Fibroblast of skin of abdomen (primary cell): ENCODE measurements at regions not wholly inside any gene's neighbourhood (a gene's known extent, or its start where the extent isn't known, plus 50 kb on each side); places are given as distances from the start of the nearest gene placed in this dataset.
"Not testable (repeated sequence)": the region's sequence is repeated elsewhere in the genome, so short reads cannot be mapped to it uniquely, and the experiment has no call there.

Source experiments
- DNase-seq: peaks from one replicate; pipeline ENCODE4 v3.0.0-alpha.2; 2013

DNA sequence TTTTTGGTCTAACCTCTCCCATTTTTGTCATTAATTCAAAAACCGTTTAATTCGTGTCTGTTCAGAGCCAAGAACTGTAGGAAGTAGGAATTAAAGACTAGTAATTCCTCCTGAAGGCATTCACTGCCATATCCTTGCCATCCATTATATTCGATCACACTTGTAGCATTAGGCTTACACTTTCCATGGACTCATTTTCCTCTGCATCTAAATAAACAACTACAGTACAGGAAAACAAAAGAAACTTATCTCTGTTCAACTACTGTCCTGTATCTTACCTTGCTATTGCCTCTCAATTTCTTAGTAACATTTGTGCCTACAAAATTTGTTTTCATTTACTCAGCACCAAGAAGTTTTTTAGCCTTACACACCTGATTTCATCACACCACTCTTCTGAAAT is 111.6 kb upstream of the SEMA3C start:
- no peak for DNase-seq

GRCh38 chr7:81029511-81029910 is 110.7 kb upstream of the SEMA3C start:
- DNase-seq: no peak

- no peak for DNase-seq
Measured at GRCh38 chr7:81025360-81025759, 106.5 kb upstream of the SEMA3C start.

DNA sequence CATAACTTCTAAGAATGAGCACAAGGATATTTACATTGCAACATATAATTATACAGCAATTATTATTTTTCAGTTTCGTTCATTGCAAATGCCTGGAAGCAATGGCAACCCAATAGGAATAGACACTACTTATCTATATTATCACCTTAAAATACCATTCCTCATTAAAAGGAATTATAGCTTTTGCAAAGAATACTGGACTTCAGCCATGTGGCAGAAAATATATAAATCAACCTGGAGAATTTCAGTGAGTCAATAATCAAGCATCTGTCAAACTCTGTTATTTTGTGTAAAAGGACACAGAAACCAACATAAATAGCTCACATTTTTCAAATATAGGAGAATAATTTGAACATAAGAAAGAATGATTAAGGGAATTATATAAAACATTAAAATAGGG is 96.1 kb upstream of the SEMA3C start:
- DNase-seq: no peak

GRCh38 chr7:81014266-81014665 is 95.4 kb upstream of the SEMA3C start:
- peak; percentile 62 for DNase-seq

DNA sequence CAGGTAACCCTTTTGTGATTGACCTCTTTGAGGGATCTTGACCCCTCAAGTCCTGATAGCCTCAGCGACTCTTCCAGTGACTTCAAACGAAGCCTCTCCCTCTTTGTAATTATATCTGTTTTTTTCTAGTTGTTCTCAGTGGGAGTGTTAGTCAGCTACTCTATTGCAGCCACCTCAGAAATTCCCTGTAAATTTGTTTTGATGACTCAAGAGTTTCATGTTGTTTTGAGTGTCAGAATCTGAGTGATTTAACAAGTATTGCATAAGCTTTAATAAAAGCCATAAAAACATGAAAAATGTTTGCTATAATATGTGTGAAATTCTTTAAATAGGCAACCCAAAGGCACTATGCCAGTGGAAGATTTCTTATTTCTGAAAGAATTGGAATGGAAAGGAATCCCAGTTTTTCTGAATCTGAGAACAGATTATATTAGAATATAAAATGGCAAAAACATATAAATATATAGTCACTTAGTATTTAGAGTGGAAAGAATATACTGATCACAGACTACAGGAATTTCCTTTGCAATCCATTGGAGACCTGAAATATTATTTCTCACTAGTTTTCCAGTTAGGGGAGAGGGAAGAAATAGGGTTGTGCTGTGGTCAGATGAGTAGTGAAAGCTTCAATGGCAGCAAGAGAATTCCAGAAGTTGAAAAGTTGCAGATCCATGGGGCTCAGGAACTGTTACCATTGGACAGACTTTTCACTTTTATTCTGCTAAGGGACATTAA is 94.4 kb upstream of the SEMA3C start:
- DNase-seq: peak; percentile 73

DNA sequence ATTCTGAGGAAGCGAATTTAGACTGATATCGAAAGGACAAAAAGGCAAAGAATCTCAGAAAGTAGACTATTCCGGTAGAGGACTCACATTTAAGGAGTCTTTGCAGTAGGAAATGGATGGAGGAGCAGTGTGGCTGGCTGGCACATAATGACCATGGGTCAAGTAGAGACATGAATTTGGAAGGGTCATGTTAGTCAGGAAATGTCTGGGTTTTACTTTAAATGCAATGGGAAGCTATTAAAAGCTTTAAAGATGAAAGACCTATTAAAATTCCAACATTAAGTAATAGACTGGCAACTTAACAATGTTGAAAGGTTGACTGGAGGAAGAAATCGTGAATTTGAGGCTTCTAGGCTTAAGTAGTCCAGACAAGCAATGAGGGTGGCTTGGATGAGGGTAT is 90.0 kb upstream of the SEMA3C start:
- DNase-seq: no peak

DNA sequence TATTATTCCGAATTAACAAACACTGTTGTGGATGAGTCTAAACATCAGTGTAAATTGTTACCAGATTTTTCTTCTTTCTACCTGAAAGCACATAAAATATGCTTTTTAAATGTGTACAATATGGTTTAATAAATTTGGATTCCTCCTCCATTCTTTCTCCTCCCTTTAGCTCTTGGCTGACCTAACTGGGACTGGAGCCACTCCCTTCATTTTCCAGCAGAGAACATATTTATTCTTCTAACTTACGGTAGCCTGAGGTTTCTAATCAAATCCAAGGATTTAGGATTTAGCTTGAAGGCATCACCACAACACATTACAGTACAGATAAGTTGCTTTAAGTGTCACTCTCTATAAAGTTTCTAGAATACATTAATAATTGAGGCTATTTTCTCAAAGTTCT is 88.2 kb upstream of the SEMA3C start:
- DNase-seq: no peak

DNA sequence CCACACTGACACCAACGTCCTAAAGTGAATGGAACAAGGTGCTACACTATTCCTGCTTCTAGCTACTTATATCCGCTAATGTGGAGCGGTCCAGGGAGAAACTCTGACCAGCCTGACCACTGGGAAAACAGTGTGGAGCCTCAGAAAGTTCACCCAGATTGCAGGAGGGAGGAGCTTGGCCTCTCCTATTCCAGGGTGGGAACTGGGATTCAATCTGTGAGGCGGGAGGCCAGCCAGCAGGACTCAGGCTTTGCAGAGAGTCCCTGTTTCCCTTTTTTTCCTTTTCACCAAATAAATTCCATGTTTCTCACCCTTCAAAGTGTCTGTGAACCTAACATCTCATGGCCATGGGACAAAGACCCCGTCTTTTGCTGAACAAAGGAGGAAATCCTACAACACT is 86.4 kb upstream of the SEMA3C start:
- DNase-seq: no peak

- peak; percentile 14 for DNase-seq
Measured at GRCh38 chr7:81004098-81004497, 85.2 kb upstream of the SEMA3C start.

DNA sequence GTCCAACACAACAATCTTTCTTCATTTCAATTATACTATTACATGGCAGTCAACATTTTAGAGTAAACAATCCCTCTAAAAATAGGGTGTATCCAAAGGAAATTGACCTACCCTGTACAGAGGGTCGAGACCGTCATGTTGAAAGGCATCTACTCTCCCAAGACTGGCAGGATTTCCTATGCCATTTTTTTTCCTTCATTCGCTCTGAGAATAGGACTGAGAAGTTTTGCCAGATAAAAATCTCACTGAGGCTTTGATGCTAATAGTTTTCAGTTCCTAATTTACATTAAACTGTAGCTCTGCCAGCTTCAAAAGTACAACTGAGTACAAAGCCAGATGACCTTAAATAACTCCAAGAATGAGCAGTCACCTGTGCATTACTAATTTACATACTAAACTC is 84.5 kb upstream of the SEMA3C start:
- DNase-seq: no peak

- no peak for DNase-seq
Measured at GRCh38 chr7:81002421-81002820, 83.6 kb upstream of the SEMA3C start.

GRCh38 chr7:80999771-81000170 is 80.9 kb upstream of the SEMA3C start:
- DNase-seq: no peak

- no peak for DNase-seq
Measured at GRCh38 chr7:80999100-80999499, 80.2 kb upstream of the SEMA3C start.

DNA sequence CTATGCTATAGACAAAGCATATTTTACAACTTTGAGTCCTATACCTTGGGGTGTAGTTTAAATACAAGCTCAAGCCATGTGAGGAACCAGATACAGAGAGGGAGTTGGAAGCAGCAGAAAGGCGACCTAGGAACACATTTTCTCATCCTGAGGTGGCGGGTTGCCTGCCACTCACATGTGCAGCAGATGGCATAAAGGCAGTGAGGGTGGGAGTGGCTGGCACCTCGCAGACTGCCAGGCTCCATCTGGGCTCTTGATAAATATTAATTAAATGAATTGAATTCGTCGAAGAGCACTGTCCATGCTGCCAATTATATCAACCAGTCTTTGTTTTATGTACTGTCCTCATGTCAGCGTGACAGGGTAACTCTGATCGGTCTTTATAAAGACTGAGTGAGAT is 79.0 kb upstream of the SEMA3C start:
- DNase-seq: no peak

GRCh38 chr7:80996236-80996635 is 77.4 kb upstream of the SEMA3C start:
- DNase-seq: not testable (repeated sequence)

GRCh38 chr7:80991654-80992053 is 72.8 kb upstream of the SEMA3C start:
- no peak for DNase-seq

DNA sequence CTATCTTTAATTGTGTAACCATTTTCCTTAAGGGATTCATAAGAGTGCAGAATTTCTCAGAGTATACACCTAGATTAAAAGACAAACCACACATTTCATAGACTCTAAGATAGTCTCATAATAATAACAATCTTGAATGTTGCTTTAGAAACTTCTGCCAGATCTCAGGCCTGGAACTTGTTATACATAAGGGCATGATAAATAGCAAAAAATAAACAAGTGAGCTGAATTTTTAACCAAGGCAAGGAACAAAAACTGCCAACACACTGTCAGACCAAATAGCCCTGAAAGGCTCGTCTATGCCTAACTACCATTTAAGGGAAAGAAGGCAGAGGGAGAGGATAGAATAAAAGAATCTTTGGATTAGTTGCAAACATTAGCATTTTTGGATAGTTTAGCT is 65.8 kb upstream of the SEMA3C start:
- no peak for DNase-seq

- DNase-seq: no peak
Measured at GRCh38 chr7:80981405-80981804, 62.6 kb upstream of the SEMA3C start.

GRCh38 chr7:80977751-80978150 is 58.9 kb upstream of the SEMA3C start:
- DNase-seq: peak; percentile 6

DNA sequence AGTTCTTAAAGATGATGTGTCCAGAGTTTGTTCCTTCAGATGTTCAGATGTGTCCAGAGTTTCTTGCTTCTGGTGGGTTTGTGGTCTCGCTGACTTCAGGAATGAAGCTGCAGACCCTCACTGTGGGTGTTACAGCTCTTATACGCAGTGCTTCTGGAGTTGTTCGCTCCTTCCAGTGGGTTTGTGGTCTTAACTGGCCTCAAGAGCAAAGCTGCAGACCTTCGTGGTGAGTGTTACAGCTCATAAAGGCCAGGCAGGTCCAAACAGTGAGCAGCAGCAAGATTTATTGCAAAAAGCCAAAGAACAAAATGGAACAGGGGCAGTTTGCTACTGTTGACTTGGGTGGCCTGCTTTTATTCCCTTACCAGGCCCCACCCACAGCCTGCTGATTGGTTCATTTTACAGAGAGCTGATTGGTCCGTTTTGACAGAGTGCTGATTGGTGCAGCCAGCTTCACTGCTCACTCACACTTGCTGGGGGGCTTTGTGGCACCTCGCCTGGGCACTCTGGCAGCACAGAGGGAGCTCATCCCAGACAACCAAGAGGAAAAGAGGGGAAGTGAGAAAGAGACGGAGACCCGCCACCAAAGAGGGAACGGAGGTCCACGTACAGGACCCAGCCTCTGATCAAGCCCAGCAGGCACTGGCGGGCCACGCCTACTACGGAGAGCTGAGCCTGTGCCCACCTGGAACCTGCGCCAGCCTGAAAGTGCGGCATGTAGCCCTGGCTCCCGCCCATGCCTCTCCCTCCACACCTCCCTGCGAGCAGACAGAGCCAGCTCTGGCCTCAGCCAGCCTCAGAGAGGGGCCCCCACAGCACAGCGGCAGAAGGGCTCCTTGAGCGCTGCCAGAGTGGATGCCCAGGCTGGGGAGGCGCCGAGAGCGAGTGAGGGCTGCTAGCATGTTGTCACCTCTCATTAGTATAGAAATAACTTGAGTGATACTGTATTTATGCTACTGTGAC is 55.8 kb upstream of the SEMA3C start:
- DNase-seq: no peak

GRCh38 chr7:80971225-80971624 is 52.4 kb upstream of the SEMA3C start:
- DNase-seq: no peak
